Activated naive CD8-positive, alpha-beta T cell treated with anti-CD3 and anti-CD28 coated beads, Interleukin-2, amount 50 U/mL, for 24 hours (primary cell): ENCODE measurements at regions not wholly inside any gene's neighbourhood (a gene's known extent, or its start where the extent isn't known, plus 50 kb on each side); places are given as distances from the start of the nearest gene placed in this dataset.

Experiments
- ATAC-seq: fragments of 150-1000 bp; cut with Tn5 transposase; one replicate; pipeline ENCODE4 v1.10.0; 2021
- DNase-seq: peaks from one replicate; pipeline ENCODE4 v3.0.0; 2021
- H3K27ac Mint-ChIP-seq: one replicate; pipeline ENCODE4 v1.8.0; 2021; ENCODE audit warnings: mild to moderate bottlenecking, mixed read lengths
- H3K27me3 Mint-ChIP-seq: one replicate; pipeline ENCODE4 v1.8.0; 2021; ENCODE audit warnings: mixed read lengths
- H3K36me3 Mint-ChIP-seq: one replicate; pipeline ENCODE4 v1.8.0; 2021; ENCODE audit warnings: low read depth, mixed read lengths
- H3K4me1 Mint-ChIP-seq: one replicate; pipeline ENCODE4 v1.8.0; 2021; ENCODE audit warnings: mixed read lengths
- H3K4me3 Mint-ChIP-seq: one replicate; pipeline ENCODE4 v1.8.0; 2021; ENCODE audit warnings: mild to moderate bottlenecking, moderate library complexity, mixed read lengths
- H3K9me3 Mint-ChIP-seq: one replicate; pipeline ENCODE4 v1.8.0; 2021; ENCODE audit warnings: mixed read lengths

GRCh38 chr2:188880740-188881139 is 93.4 kb upstream of the COL3A1 start:
- Mint-ChIP-seq H3K4me1 (no peaks in the 10 kb centered on the region), H3K27ac (no peak overlapping the region), H3K9me3 (no peaks in the 10 kb centered on the region), H3K27me3 (no peaks in the 10 kb centered on the region), H3K4me3 (no peak overlapping the region), H3K36me3 (no peaks in the 10 kb centered on the region)
- ATAC-seq (no peak), DNase-seq (no peak)

GRCh38 chr2:188881434-188881833 is 92.7 kb upstream of the COL3A1 start:
- Mint-ChIP-seq H3K36me3 (no peaks in the 10 kb centered on the region), H3K27ac (no peak overlapping the region), H3K9me3 (no peaks in the 10 kb centered on the region), H3K4me3 (no peak overlapping the region), H3K27me3 (no peaks in the 10 kb centered on the region), H3K4me1 (no peaks in the 10 kb centered on the region)
- DNase-seq, result no peak
- no peak for ATAC-seq

GRCh38 chr2:188884046-188884445 is 90.1 kb upstream of the COL3A1 start:
- DNase-seq, result no peak
- no peaks in the 10 kb centered on the region for H3K36me3 Mint-ChIP-seq
- no peak for ATAC-seq
- no peaks in the 10 kb centered on the region for H3K9me3 Mint-ChIP-seq
- H3K4me3 Mint-ChIP-seq, result no peak overlapping the region
- no peaks in the 10 kb centered on the region for H3K27me3 Mint-ChIP-seq
- H3K27ac Mint-ChIP-seq, result no peak overlapping the region
- no peaks in the 10 kb centered on the region for H3K4me1 Mint-ChIP-seq

- Mint-ChIP-seq H3K27me3 (no peaks in the 10 kb centered on the region), H3K4me1 (no peaks in the 10 kb centered on the region), H3K9me3 (no peaks in the 10 kb centered on the region), H3K27ac (no peak overlapping the region), H3K4me3 (no peak overlapping the region), H3K36me3 (no peaks in the 10 kb centered on the region)
- ATAC-seq (no peak), DNase-seq (no peak)
Observed at GRCh38 chr2:188884517-188884916, 89.7 kb upstream of the COL3A1 start.

- no peak for ATAC-seq
- H3K36me3 Mint-ChIP-seq, result no peaks in the 10 kb centered on the region
- no peak for DNase-seq
- H3K4me1 Mint-ChIP-seq, result no peaks in the 10 kb centered on the region
- H3K9me3 Mint-ChIP-seq, result no peaks in the 10 kb centered on the region
- no peak overlapping the region for H3K4me3 Mint-ChIP-seq
- no peaks in the 10 kb centered on the region for H3K27me3 Mint-ChIP-seq
- no peak overlapping the region for H3K27ac Mint-ChIP-seq
Observed at GRCh38 chr2:188889187-188889586, 85.0 kb upstream of the COL3A1 start.

GRCh38 chr2:188890755-188891154 is 83.4 kb upstream of the COL3A1 start:
- Mint-ChIP-seq H3K4me1 (no peaks in the 10 kb centered on the region), H3K27me3 (no peaks in the 10 kb centered on the region), H3K36me3 (no peaks in the 10 kb centered on the region), H3K4me3 (no peak overlapping the region), H3K9me3 (no peaks in the 10 kb centered on the region), H3K27ac (no peak overlapping the region)
- ATAC-seq (no peak), DNase-seq (no peak)

- no peaks in the 10 kb centered on the region for H3K4me1 Mint-ChIP-seq
- H3K9me3 Mint-ChIP-seq, result no peaks in the 10 kb centered on the region
- no peak overlapping the region for H3K27ac Mint-ChIP-seq
- ATAC-seq, result no peak
- no peaks in the 10 kb centered on the region for H3K27me3 Mint-ChIP-seq
- no peaks in the 10 kb centered on the region for H3K36me3 Mint-ChIP-seq
- no peak overlapping the region for H3K4me3 Mint-ChIP-seq
- DNase-seq, result no peak
Observed at GRCh38 chr2:188892636-188893035, 81.5 kb upstream of the COL3A1 start.

GRCh38 chr2:188893972-188894371 is 80.2 kb upstream of the COL3A1 start:
- Mint-ChIP-seq H3K4me3 (no peak overlapping the region), H3K36me3 (no peaks in the 10 kb centered on the region), H3K4me1 (no peaks in the 10 kb centered on the region), H3K27me3 (no peaks in the 10 kb centered on the region), H3K27ac (no peak overlapping the region), H3K9me3 (no peaks in the 10 kb centered on the region)
- DNase-seq (no peak), ATAC-seq (no peak)

- Mint-ChIP-seq H3K36me3 (no peaks in the 10 kb centered on the region), H3K27me3 (no peaks in the 10 kb centered on the region), H3K27ac (no peak overlapping the region), H3K9me3 (no peaks in the 10 kb centered on the region), H3K4me3 (no peak overlapping the region), H3K4me1 (no peaks in the 10 kb centered on the region)
- ATAC-seq (no peak), DNase-seq (no peak)
Observed at GRCh38 chr2:188894979-188895378, 79.2 kb upstream of the COL3A1 start.

GRCh38 chr2:188897096-188897495 is 77.1 kb upstream of the COL3A1 start:
- Mint-ChIP-seq H3K4me1 (no peaks in the 10 kb centered on the region), H3K27ac (no peak overlapping the region), H3K4me3 (no peak overlapping the region), H3K9me3 (no peaks in the 10 kb centered on the region), H3K27me3 (no peaks in the 10 kb centered on the region), H3K36me3 (no peaks in the 10 kb centered on the region)
- no peak for ATAC-seq
- DNase-seq, result no peak

GRCh38 chr2:188898261-188898660 is 75.9 kb upstream of the COL3A1 start:
- no peak overlapping the region for H3K4me3 Mint-ChIP-seq
- DNase-seq, result no peak
- no peak overlapping the region for H3K27ac Mint-ChIP-seq
- no peaks in the 10 kb centered on the region for H3K27me3 Mint-ChIP-seq
- no peaks in the 10 kb centered on the region for H3K4me1 Mint-ChIP-seq
- no peaks in the 10 kb centered on the region for H3K9me3 Mint-ChIP-seq
- no peak for ATAC-seq
- no peaks in the 10 kb centered on the region for H3K36me3 Mint-ChIP-seq

- Mint-ChIP-seq H3K4me3 (no peak overlapping the region), H3K36me3 (no peaks in the 10 kb centered on the region), H3K27me3 (no peaks in the 10 kb centered on the region), H3K4me1 (no peaks in the 10 kb centered on the region), H3K9me3 (no peaks in the 10 kb centered on the region), H3K27ac (no peak overlapping the region)
- ATAC-seq (no peak), DNase-seq (no peak)
Observed at GRCh38 chr2:188902901-188903491, 71.2 kb upstream of the COL3A1 start.

- no peaks in the 10 kb centered on the region for H3K36me3 Mint-ChIP-seq
- ATAC-seq, result no peak
- no peak overlapping the region for H3K4me3 Mint-ChIP-seq
- no peaks in the 10 kb centered on the region for H3K4me1 Mint-ChIP-seq
- no peaks in the 10 kb centered on the region for H3K27me3 Mint-ChIP-seq
- DNase-seq, result no peak
- no peaks in the 10 kb centered on the region for H3K9me3 Mint-ChIP-seq
- no peak overlapping the region for H3K27ac Mint-ChIP-seq
Observed at GRCh38 chr2:188903740-188904139, 70.4 kb upstream of the COL3A1 start.

GRCh38 chr2:188909036-188909435 is 65.1 kb upstream of the COL3A1 start:
- H3K27me3 Mint-ChIP-seq, result no peaks in the 10 kb centered on the region
- H3K4me3 Mint-ChIP-seq, result no peak overlapping the region

GRCh38 chr2:188916736-188917135 is 57.4 kb upstream of the COL3A1 start:
- no peak overlapping the region for H3K27ac Mint-ChIP-seq
- no peaks in the 10 kb centered on the region for H3K27me3 Mint-ChIP-seq
- no peak overlapping the region for H3K4me3 Mint-ChIP-seq
- no peaks in the 10 kb centered on the region for H3K4me1 Mint-ChIP-seq
- no peaks in the 10 kb centered on the region for H3K36me3 Mint-ChIP-seq
- ATAC-seq, result no peak
- no peak for DNase-seq
- peaks cover 8% of the 10 kb centered on the region for H3K9me3 Mint-ChIP-seq

More at GRCh38 chr2:188909036-188909435, 65.1 kb upstream of the COL3A1 start:
- ATAC-seq, result no peak
- peaks cover 6% of the 10 kb centered on the region for H3K9me3 Mint-ChIP-seq
- no peak overlapping the region for H3K27ac Mint-ChIP-seq
- DNase-seq, result no peak
- no peaks in the 10 kb centered on the region for H3K4me1 Mint-ChIP-seq
- H3K36me3 Mint-ChIP-seq, result no peaks in the 10 kb centered on the region

- no peaks in the 10 kb centered on the region for H3K36me3 Mint-ChIP-seq
- no peak for ATAC-seq
Observed at GRCh38 chr2:188917632-188918031, 56.5 kb upstream of the COL3A1 start.

More at GRCh38 chr2:188917632-188918031, 56.5 kb upstream of the COL3A1 start:
- Mint-ChIP-seq H3K27ac (no peak overlapping the region), H3K4me1 (no peaks in the 10 kb centered on the region), H3K4me3 (no peak overlapping the region), H3K27me3 (no peaks in the 10 kb centered on the region), H3K9me3 (peaks cover 8% of the 10 kb centered on the region)
- no peak for DNase-seq
